GM10248 (cell line): ENCODE measurements at regions not wholly inside any gene's neighbourhood (a gene's known extent, or its start where the extent isn't known, plus 50 kb on each side); places are given as distances from the start of the nearest gene placed in this dataset.

Experiments
- CTCF ChIA-PET: fragments of 300-600 bp; sonication (Branson Sonifier 250); formaldehyde crosslinking; extraction: SDS; loops from one replicate; lab custom pipeline; 2021; ENCODE audit warnings: antibody characterized with exemption; lab: Yijun Ruan, JAX
- POLR2A ChIA-PET: fragments of 350-650 bp; sonication (Branson Sonifier 250); formaldehyde crosslinking; extraction: SDS; loops from one replicate; lab custom pipeline; 2020; ENCODE audit warnings: antibody characterized with exemption; lab: Yijun Ruan, JAX
- DNase-seq: peaks from one replicate; pipeline ENCODE4 v3.0.0; 2012; ENCODE audit errors: extremely low spot score
- CTCF ChIP-seq: IDR thresholded peaks from 2 replicates; pipeline ENCODE4 v1.5.1; 2012; ENCODE audit warnings: mild to moderate bottlenecking, low read depth; ENCODE audit errors: extremely low read depth, missing control alignments, control extremely low read depth

- no peak for DNase-seq
- TF ChIP-seq CTCF, result no peak
- ChIA-PET CTCF (no interaction called here), POLR2A (no interaction called here)
These were observed 590.9 kb upstream of the PLXNA2 start for GRCh38 chr1:208835097-208835463.

GRCh38 chr1:208835781-208836180 is 591.6 kb upstream of the PLXNA2 start:
- no peak for TF ChIP-seq CTCF
- ChIA-PET POLR2A (no interaction called here), CTCF (interaction anchor here (0.8 kb wide), 1 partner anchor 137 kb away, joined by 3 read pairs; no protein-coding TSS in a partner anchor)
- no peak for DNase-seq

- CTCF ChIA-PET, result no interaction called here
- POLR2A ChIA-PET, result no interaction called here
- TF ChIP-seq CTCF, result no peak
- DNase-seq, result no peak
These were observed 593.1 kb upstream of the PLXNA2 start for GRCh38 chr1:208837242-208837641.

- DNase-seq, result no peak
- no peak for TF ChIP-seq CTCF
- ChIA-PET POLR2A (no interaction called here), CTCF (no interaction called here)
These were observed 597.3 kb upstream of the PLXNA2 start for GRCh38 chr1:208841436-208841835.

GRCh38 chr1:208842451-208842850 is 598.3 kb upstream of the PLXNA2 start:
- ChIA-PET POLR2A (no interaction called here), CTCF (no interaction called here)
- DNase-seq, result no peak
- TF ChIP-seq CTCF, result no peak

GRCh38 chr1:208844158-208844557 is 600.0 kb upstream of the PLXNA2 start:
- TF ChIP-seq CTCF, result no peak
- POLR2A ChIA-PET, result no interaction called here
- no peak for DNase-seq
- CTCF ChIA-PET, result no interaction called here

GRCh38 chr1:208848854-208849253 is 604.7 kb upstream of the PLXNA2 start:
- CTCF ChIA-PET, result interaction anchor here (1.1 to 1.2 kb wide), 2 partner anchors 9 to 67 kb away, joined by 3 read pairs; no protein-coding TSS in a partner anchor
- no peak for DNase-seq
- POLR2A ChIA-PET, result no interaction called here
- TF ChIP-seq CTCF, result no peak
